CD4-positive, alpha-beta T cell (primary cell): ENCODE measurements at regions not wholly inside any gene's neighbourhood (a gene's known extent, or its start where the extent isn't known, plus 50 kb on each side); places are given as distances from the start of the nearest gene placed in this dataset.

Experiments
- ATAC-seq: fragments of 200-7000 bp; cut with Tn5 transposase; one replicate; pipeline ENCODE4 v1.10.0; 2022; ENCODE audit warnings: mild to moderate bottlenecking; ENCODE audit not compliant: poor library complexity
- CTCF ChIA-PET: fragments of 350-600 bp; sonication (Branson Sonifier 250); formaldehyde crosslinking; loops from one replicate; lab custom pipeline; 2021; ENCODE audit warnings: antibody characterized with exemption, inconsistent platforms; lab: Charles Lee
- POLR2A ChIA-PET: fragments of 350-600 bp; sonication (Branson Sonifier 250); formaldehyde crosslinking; loops from one replicate; lab custom pipeline; 2021; ENCODE audit warnings: antibody characterized with exemption, inconsistent platforms; lab: Charles Lee
- DNase-seq, 14 experiments: peaks; one replicate each; pipeline ENCODE4 v3.0.0-alpha.2; 2013 to 2020; ENCODE audit warnings: mixed read lengths in 2 of 14
- H3K27ac ChIP-seq, 2 donors: one replicate each; pipeline versions ENCODE4 v1.5.1 to v1.7.0; 2013; ENCODE audit warnings: low read length in 2 of 2, low read depth in 1 of 2, mild to moderate bottlenecking in 1 of 2
- H3K27me3 ChIP-seq, 2 experiments: 1 replicate in 1 of 2; 2 replicates in 1 of 2; pipeline versions ENCODE4 v1.6.1 to v1.7.0; 2013; ENCODE audit warnings: low read length in 2 of 2, control low read depth in 1 of 2, mild to moderate bottlenecking in 1 of 2, moderate library complexity in 1 of 2; ENCODE audit not compliant: insufficient read depth in 2 of 2, control insufficient read depth in 1 of 2
- H3K36me3 ChIP-seq: one replicate; pipeline ENCODE4 v1.6.1; 2013; ENCODE audit warnings: low read length, control low read depth; ENCODE audit not compliant: insufficient read depth
- H3K4me1 ChIP-seq: one replicate; pipeline ENCODE4 v1.6.1; 2013; ENCODE audit warnings: low read length, control low read depth; ENCODE audit not compliant: insufficient read depth
- H3K4me3 ChIP-seq: one replicate; pipeline ENCODE4 v1.5.1; 2013; ENCODE audit warnings: mild to moderate bottlenecking, low read length, moderate library complexity
- H3K9me3 ChIP-seq, 2 experiments: 1 replicate in 1 of 2; 2 replicates in 1 of 2; pipeline versions ENCODE4 v1.6.1 to v1.7.0; 2013; ENCODE audit warnings: low read length in 2 of 2, mild to moderate bottlenecking in 2 of 2, control low read depth in 1 of 2, moderate library complexity in 1 of 2; ENCODE audit not compliant: control insufficient read depth in 1 of 2, insufficient read depth in 1 of 2
- H3K27ac Mint-ChIP-seq: one replicate; pipeline ENCODE4 v1.8.0; 2020; ENCODE audit warnings: mixed read lengths
- H3K27me3 Mint-ChIP-seq: one replicate; pipeline ENCODE4 v1.8.0; 2021; ENCODE audit warnings: mixed read lengths
- H3K36me3 Mint-ChIP-seq: one replicate; pipeline ENCODE4 v1.8.0; 2021; ENCODE audit warnings: low read depth, mixed read lengths
- H3K4me1 Mint-ChIP-seq: one replicate; pipeline ENCODE4 v1.8.0; 2021; ENCODE audit warnings: low read depth, mixed read lengths
- H3K4me3 Mint-ChIP-seq: one replicate; pipeline ENCODE4 v1.8.0; 2020; ENCODE audit warnings: mild to moderate bottlenecking, mixed read lengths
- H3K9me3 Mint-ChIP-seq: one replicate; pipeline ENCODE4 v1.8.0; 2020; ENCODE audit warnings: mixed read lengths
- intact Hi-C, 2 experiments: fragments of 100-400 bp; cut with DNase I in 1 of 2; cut with micrococcal nuclease in 1 of 2; formaldehyde crosslinking; loops; one replicate each; pipeline versions ENCODE4 v1.15.1 to v1.9.0; 2023 to 2025; cut with DNase I, micrococcal nuclease
- TF ChIP-seq, protein P1 (sequence below): fragments of 200-600 bp; IDR thresholded peaks from one replicate; pipeline ENCODE4 v1.8.0; 2022; ENCODE audit warnings: antibody characterized with exemption, mild to moderate bottlenecking

DNA sequence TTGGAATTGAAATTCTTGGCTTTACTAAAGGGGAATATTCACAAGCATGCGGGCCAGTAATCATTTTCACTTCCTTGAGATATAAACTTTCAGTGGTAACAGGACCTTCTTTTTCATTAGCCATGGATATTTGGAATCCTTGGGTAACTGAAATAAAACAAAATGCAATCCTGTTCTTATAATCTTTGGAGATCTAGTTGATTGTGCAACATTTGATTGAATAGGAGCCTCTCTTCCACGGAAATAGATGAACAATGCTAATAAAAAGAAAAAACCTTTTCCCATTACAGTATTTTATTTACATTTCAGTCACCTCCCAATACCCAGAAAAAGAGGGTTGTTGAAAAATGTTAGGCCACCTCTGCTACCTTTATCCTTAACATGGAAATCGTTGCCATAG, 225.6 kb downstream of the MAP2K6 start:
- Mint-ChIP-seq H3K27ac (no peak overlapping the region), H3K4me1 (no peaks in the 10 kb centered on the region), H3K36me3 (no peaks in the 10 kb centered on the region), H3K27me3 (no peaks in the 10 kb centered on the region), H3K9me3 (no peaks in the 10 kb centered on the region), H3K4me3 (no peak overlapping the region)
- CTCF ChIA-PET: no interaction called here
- no peak overlapping the region for H3K4me3 ChIP-seq
- no peaks in the 10 kb centered on the region for H3K36me3 ChIP-seq
- ATAC-seq (no peak), DNase-seq (no peak)
- H3K27ac ChIP-seq: no peak overlapping the region
- no peaks in the 10 kb centered on the region for H3K9me3 ChIP-seq
- POLR2A ChIA-PET: no interaction called here
- TF ChIP-seq, protein P1, sequence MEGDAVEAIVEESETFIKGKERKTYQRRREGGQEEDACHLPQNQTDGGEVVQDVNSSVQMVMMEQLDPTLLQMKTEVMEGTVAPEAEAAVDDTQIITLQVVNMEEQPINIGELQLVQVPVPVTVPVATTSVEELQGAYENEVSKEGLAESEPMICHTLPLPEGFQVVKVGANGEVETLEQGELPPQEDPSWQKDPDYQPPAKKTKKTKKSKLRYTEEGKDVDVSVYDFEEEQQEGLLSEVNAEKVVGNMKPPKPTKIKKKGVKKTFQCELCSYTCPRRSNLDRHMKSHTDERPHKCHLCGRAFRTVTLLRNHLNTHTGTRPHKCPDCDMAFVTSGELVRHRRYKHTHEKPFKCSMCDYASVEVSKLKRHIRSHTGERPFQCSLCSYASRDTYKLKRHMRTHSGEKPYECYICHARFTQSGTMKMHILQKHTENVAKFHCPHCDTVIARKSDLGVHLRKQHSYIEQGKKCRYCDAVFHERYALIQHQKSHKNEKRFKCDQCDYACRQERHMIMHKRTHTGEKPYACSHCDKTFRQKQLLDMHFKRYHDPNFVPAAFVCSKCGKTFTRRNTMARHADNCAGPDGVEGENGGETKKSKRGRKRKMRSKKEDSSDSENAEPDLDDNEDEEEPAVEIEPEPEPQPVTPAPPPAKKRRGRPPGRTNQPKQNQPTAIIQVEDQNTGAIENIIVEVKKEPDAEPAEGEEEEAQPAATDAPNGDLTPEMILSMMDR: no peak
- no peaks in the 10 kb centered on the region for H3K27me3 ChIP-seq
- intact Hi-C loops: no loop called here
- H3K4me1 ChIP-seq: no peaks in the 10 kb centered on the region

DNA sequence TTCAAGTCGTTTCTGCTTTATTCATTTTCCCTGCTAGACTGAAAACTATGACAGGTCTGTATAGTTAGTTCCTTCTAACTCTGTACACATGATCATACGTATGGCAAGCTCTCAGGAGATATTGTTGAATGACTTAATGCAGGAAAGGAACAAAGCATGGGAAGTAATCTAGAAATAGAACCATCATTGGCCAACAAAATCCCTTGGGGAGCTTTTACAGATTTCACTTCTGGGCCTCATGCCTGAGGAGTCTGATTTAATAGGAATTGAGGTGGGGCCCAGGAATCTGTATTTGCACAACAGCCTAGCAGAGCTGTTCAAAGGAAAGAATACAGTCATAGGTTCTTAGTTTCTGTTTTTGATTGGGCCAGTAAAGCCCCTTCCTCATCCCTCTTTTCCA, 229.2 kb downstream of the MAP2K6 start:
- POLR2A ChIA-PET: no interaction called here
- no peak for DNase-seq
- Mint-ChIP-seq H3K4me1 (no peaks in the 10 kb centered on the region), H3K9me3 (peaks cover 3% of the 10 kb centered on the region), H3K36me3 (no peaks in the 10 kb centered on the region), H3K4me3 (no peak overlapping the region), H3K27ac (no peak overlapping the region), H3K27me3 (no peaks in the 10 kb centered on the region)
- H3K27me3 ChIP-seq: no peaks in the 10 kb centered on the region
- ATAC-seq: no peak
- intact Hi-C loops: no loop called here
- H3K9me3 ChIP-seq: no peaks in the 10 kb centered on the region
- H3K4me1 ChIP-seq: no peaks in the 10 kb centered on the region
- H3K27ac ChIP-seq: no peak overlapping the region
- TF ChIP-seq, protein P1: no peak
- H3K36me3 ChIP-seq: no peaks in the 10 kb centered on the region
- CTCF ChIA-PET: no interaction called here
- no peak overlapping the region for H3K4me3 ChIP-seq

DNA sequence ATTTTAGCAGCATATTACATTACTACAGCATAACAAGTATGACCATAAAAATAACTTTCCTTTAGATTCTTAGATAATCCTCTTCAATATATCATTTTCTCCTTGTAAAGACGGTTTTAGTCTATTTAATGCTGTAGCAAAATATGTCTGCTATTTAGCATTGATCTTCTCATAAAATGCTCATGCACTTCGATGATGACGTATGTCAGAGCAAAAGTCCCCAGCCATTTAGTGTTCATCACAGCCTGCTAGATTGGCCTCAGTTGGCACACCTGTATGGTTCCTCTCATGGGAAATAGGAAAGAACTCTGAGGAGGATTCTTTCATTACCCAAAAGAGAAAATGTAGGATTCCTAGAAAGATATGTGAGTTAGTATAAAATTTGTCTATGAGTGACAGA, 232.2 kb downstream of the MAP2K6 start:
- Mint-ChIP-seq H3K9me3 (peaks cover 3% of the 10 kb centered on the region), H3K27me3 (no peaks in the 10 kb centered on the region), H3K27ac (no peak overlapping the region), H3K36me3 (no peaks in the 10 kb centered on the region), H3K4me1 (no peaks in the 10 kb centered on the region), H3K4me3 (no peak overlapping the region)
- Histone ChIP-seq H3K4me3 (no peak overlapping the region), H3K4me1 (no peaks in the 10 kb centered on the region), H3K27me3 (no peaks in the 10 kb centered on the region), H3K36me3 (no peaks in the 10 kb centered on the region), H3K27ac (no peak overlapping the region), H3K9me3 (no peaks in the 10 kb centered on the region)
- ChIA-PET CTCF (no interaction called here), POLR2A (no interaction called here)
- ATAC-seq (no peak), DNase-seq (no peak)
- TF ChIP-seq, protein P1: no peak
- intact Hi-C loops: no loop called here
